SK-N-DZ (cell line): ENCODE measurements at regions not wholly inside any gene's neighbourhood (a gene's known extent, or its start where the extent isn't known, plus 50 kb on each side); places are given as distances from the start of the nearest gene placed in this dataset.

Source experiments
- DNase-seq: peaks from one replicate; pipeline ENCODE4 v3.0.0-alpha.2; 2015; ENCODE audit warnings: low spot score

- peak; percentile 20 for DNase-seq
Measured at GRCh38 chr3:59698091-59698490, 648.3 kb upstream of the CFAP20DC start.

GRCh38 chr3:59696783-59697182, 647.0 kb upstream of the CFAP20DC start:
- no peak for DNase-seq

- no peak for DNase-seq
Measured at GRCh38 chr3:59695860-59696259, 646.0 kb upstream of the CFAP20DC start.

GRCh38 chr3:59692117-59692516, 642.3 kb upstream of the CFAP20DC start:
- DNase-seq, result no peak

- DNase-seq, result no peak
Measured at GRCh38 chr3:59690886-59691285, 641.1 kb upstream of the CFAP20DC start.

- no peak for DNase-seq
Measured at GRCh38 chr3:59688636-59689035, 638.8 kb upstream of the CFAP20DC start.

- no peak for DNase-seq
Measured at GRCh38 chr3:59685432-59685831, 635.6 kb upstream of the CFAP20DC start.

- DNase-seq, result no peak
Measured at GRCh38 chr3:59684766-59685165, 634.9 kb upstream of the CFAP20DC start.

GRCh38 chr3:59680919-59681318, 631.1 kb upstream of the CFAP20DC start:
- DNase-seq, result no peak

- peak; percentile 21 for DNase-seq
Measured at GRCh38 chr3:59677747-59678702, 628.2 kb upstream of the CFAP20DC start.

- no peak for DNase-seq
Measured at GRCh38 chr3:59675495-59675894, 625.7 kb upstream of the CFAP20DC start.

GRCh38 chr3:59663076-59663850, 613.4 kb upstream of the CFAP20DC start:
- no peak for DNase-seq

GRCh38 chr3:59660852-59661625, 611.2 kb upstream of the CFAP20DC start:
- DNase-seq, result no peak

GRCh38 chr3:59660376-59660775, 610.6 kb upstream of the CFAP20DC start:
- no peak for DNase-seq

- DNase-seq, result no peak
Measured at GRCh38 chr3:59659755-59660154, 609.9 kb upstream of the CFAP20DC start.

GRCh38 chr3:59658866-59659265, 609.0 kb upstream of the CFAP20DC start:
- DNase-seq, result no peak

- no peak for DNase-seq
Measured at GRCh38 chr3:59658274-59658673, 608.4 kb upstream of the CFAP20DC start.

- DNase-seq, result no peak
Measured at GRCh38 chr3:59655418-59656015, 605.7 kb upstream of the CFAP20DC start.

- DNase-seq, result no peak
Measured at GRCh38 chr3:59654480-59655417, 604.9 kb upstream of the CFAP20DC start.

GRCh38 chr3:59654123-59654479, 604.3 kb upstream of the CFAP20DC start:
- no peak for DNase-seq
